Left lung (tissue), 4 donors: ENCODE measurements at regions not wholly inside any gene's neighbourhood (a gene's known extent, or its start where the extent isn't known, plus 50 kb on each side); places are given as distances from the start of the nearest gene placed in this dataset.
A peak's percentile ranks its signal among the peaks of the same experiment; 100 is the strongest.

Source experiments
- ATAC-seq: fragments of 200-7000 bp; cut with Tn5 transposase; one replicate; pipeline ENCODE4 v1.9.1; 2020; ENCODE audit warnings: moderate library complexity
- DNase-seq, 4 donors: peaks; one replicate each; pipeline ENCODE4 v3.0.0-alpha.2; 2013 to 2020
- H3K27ac ChIP-seq, 2 donors: fragments of 200-600 bp; sonication (generic) in 1 of 2; one replicate each; pipeline versions ENCODE4 v1.5.0 to v1.8.0; 2020 to 2021
- H3K27me3 ChIP-seq, 2 donors: fragments of 200-600 bp; sonication (generic) in 1 of 2; one replicate each; pipeline versions ENCODE4 v1.5.0 to v1.8.0; 2020 to 2021
- H3K36me3 ChIP-seq, 2 donors: fragments of 200-600 bp; sonication (generic) in 1 of 2; one replicate each; pipeline versions ENCODE4 v1.5.0 to v1.8.0; 2020 to 2021
- H3K4me1 ChIP-seq, 2 donors: fragments of 200-600 bp; one replicate each; pipeline ENCODE4 v1.8.0; 2021
- H3K4me3 ChIP-seq, 2 donors: fragments of 200-600 bp; sonication (generic) in 1 of 2; one replicate each; pipeline versions ENCODE4 v1.5.0 to v1.8.0; 2020 to 2021; ENCODE audit warnings: mild to moderate bottlenecking in 1 of 2
- H3K9me3 ChIP-seq, 2 donors: fragments of 200-600 bp; sonication (generic) in 1 of 2; one replicate each; pipeline versions ENCODE4 v1.5.0 to v1.8.0; 2020 to 2021
- CTCF ChIP-seq, 2 donors: fragments of 200-600 bp; sonication (generic) in 1 of 2; IDR thresholded peaks; one replicate each; pipeline versions ENCODE4 v1.5.0 to v1.8.0; 2021; ENCODE audit warnings: antibody characterized with exemption in 2 of 2
- intact Hi-C, 2 donors: fragments of 100-400 bp; cut with DNase I; formaldehyde crosslinking; loops; one replicate each; pipeline versions ENCODE4 v1.11.2 to v1.14.2; 2022
- donor health status: DM: no; HTN: yes; CAD: no.
- donor health status: DM: no; HTN: no; CAD: no.

GRCh38 chr5:74040065-74040551 is 414.1 kb downstream of the ARHGEF28 start:
- H3K9me3 ChIP-seq = no peaks in the 10 kb centered on the region
- H3K4me1 ChIP-seq = peaks cover 5 to 7% of the 10 kb centered on the region in 2 donors
- ATAC-seq (peak; percentile 28), DNase-seq (peak in 1 of 4 donors; percentile 51)
- no peaks in the 10 kb centered on the region for H3K36me3 ChIP-seq
- no peak for TF ChIP-seq CTCF (IDR thresholded peaks at IDR 0.05)
- intact Hi-C loops = no loop called here
- H3K4me3 ChIP-seq = no peak overlapping the region
- no peak overlapping the region for H3K27ac ChIP-seq
- no peaks in the 10 kb centered on the region for H3K27me3 ChIP-seq

- Histone ChIP-seq H3K9me3 (no peaks in the 10 kb centered on the region), H3K4me3 (no peak overlapping the region), H3K36me3 (no peaks in the 10 kb centered on the region), H3K27ac (no peak overlapping the region), H3K4me1 (peaks cover 5 to 7% of the 10 kb centered on the region in 2 donors), H3K27me3 (no peaks in the 10 kb centered on the region)
- intact Hi-C loops = no loop called here
- TF ChIP-seq CTCF (IDR thresholded peaks at IDR 0.05) = no peak
- ATAC-seq = no peak
- DNase-seq = no peak
Observed at GRCh38 chr5:74037321-74037720, 411.3 kb downstream of the ARHGEF28 start.

GRCh38 chr5:74035521-74035937 is 409.5 kb downstream of the ARHGEF28 start:
- H3K9me3 ChIP-seq = no peaks in the 10 kb centered on the region
- H3K27me3 ChIP-seq = no peaks in the 10 kb centered on the region
- no peak overlapping the region for H3K4me3 ChIP-seq
- TF ChIP-seq CTCF (IDR thresholded peaks at IDR 0.05) = peak in 1 of 2 donors; percentile 14
- peaks cover 5 to 7% of the 10 kb centered on the region in 2 donors for H3K4me1 ChIP-seq
- ATAC-seq (peak; percentile 81), DNase-seq (peak in 2 of 4 donors; percentile 59 to 73)
- H3K27ac ChIP-seq = no peak overlapping the region
- H3K36me3 ChIP-seq = no peaks in the 10 kb centered on the region
- intact Hi-C loops = no loop called here

GRCh38 chr5:74034733-74035132 is 408.7 kb downstream of the ARHGEF28 start:
- DNase-seq = no peak
- Histone ChIP-seq H3K4me3 (no peak overlapping the region), H3K4me1 (peaks cover 5 to 7% of the 10 kb centered on the region in 2 donors), H3K36me3 (no peaks in the 10 kb centered on the region), H3K27me3 (no peaks in the 10 kb centered on the region), H3K27ac (no peak overlapping the region), H3K9me3 (no peaks in the 10 kb centered on the region)
- no peak for TF ChIP-seq CTCF (IDR thresholded peaks at IDR 0.05)
- ATAC-seq = no peak
- intact Hi-C loops = no loop called here

- no peak for ATAC-seq
- Histone ChIP-seq H3K36me3 (no peaks in the 10 kb centered on the region), H3K9me3 (no peaks in the 10 kb centered on the region), H3K4me3 (no peak overlapping the region), H3K27me3 (no peaks in the 10 kb centered on the region), H3K27ac (no peak overlapping the region), H3K4me1 (peaks cover 5 to 7% of the 10 kb centered on the region in 2 donors)
- no peak for TF ChIP-seq CTCF (IDR thresholded peaks at IDR 0.05)
- intact Hi-C loops = no loop called here
- DNase-seq = no peak
Observed at GRCh38 chr5:74032617-74033016, 406.6 kb downstream of the ARHGEF28 start.
